GM23338 (cell line): ENCODE measurements at regions not wholly inside any gene's neighbourhood (a gene's known extent, or its start where the extent isn't known, plus 50 kb on each side); places are given as distances from the start of the nearest gene placed in this dataset.

Experiments
- ATAC-seq: fragments of 200-7000 bp; cut with Tn5 transposase; 3 replicates; pipeline ENCODE4 v1.9.1; 2020
- DNase-seq: peaks from one replicate; pipeline ENCODE4 v3.0.0-alpha.2; 2015; ENCODE audit warnings: low spot score
- H2AFZ ChIP-seq: fragments of 200-600 bp; sonication (generic); 2 replicates; pipeline ENCODE4 v1.8.0; 2016; ENCODE audit warnings: antibody characterized with exemption, mild to moderate bottlenecking, moderate library complexity
- H3F3A ChIP-seq: fragments of 200-600 bp; sonication (generic); replicated peaks from 2 replicates; pipeline ENCODE4 v1.8.0; 2017; ENCODE audit warnings: antibody characterized with exemption, mixed run types, low read depth
- H3K27ac ChIP-seq: fragments of 200-600 bp; sonication (generic); 2 replicates; pipeline ENCODE4 v1.6.1; 2016; ENCODE audit warnings: low read depth
- H3K27me3 ChIP-seq: fragments of 200-600 bp; sonication (generic); 2 replicates; pipeline ENCODE4 v1.8.0; 2016; ENCODE audit warnings: mild to moderate bottlenecking, mixed run types, moderate library complexity; ENCODE audit not compliant: insufficient read depth
- H3K36me3 ChIP-seq: fragments of 200-600 bp; sonication (generic); 2 replicates; pipeline ENCODE4 v1.8.0; 2016; ENCODE audit warnings: mild to moderate bottlenecking; ENCODE audit not compliant: insufficient read depth
- H3K4me1 ChIP-seq: fragments of 200-600 bp; sonication (generic); 2 replicates; pipeline ENCODE4 v1.8.0; 2016; ENCODE audit warnings: mild to moderate bottlenecking, moderate library complexity; ENCODE audit not compliant: insufficient read depth
- H3K4me2 ChIP-seq: fragments of 200-600 bp; sonication (generic); 2 replicates; pipeline ENCODE4 v1.7.1; 2017; ENCODE audit warnings: mixed run types
- H3K4me3 ChIP-seq: fragments of 200-600 bp; sonication (generic); 2 replicates; pipeline ENCODE4 v1.6.1; 2016; ENCODE audit warnings: mixed run types
- H3K79me2 ChIP-seq: fragments of 200-600 bp; sonication (generic); replicated peaks from 2 replicates; pipeline ENCODE4 v1.8.0; 2017; ENCODE audit warnings: mild to moderate bottlenecking; ENCODE audit not compliant: insufficient read depth
- H3K9me2 ChIP-seq: fragments of 200-600 bp; sonication (generic); 2 replicates; pipeline ENCODE4 v1.8.0; 2017; ENCODE audit not compliant: insufficient read depth
- H4K20me1 ChIP-seq: fragments of 200-600 bp; sonication (generic); replicated peaks from 2 replicates; pipeline ENCODE4 v1.8.0; 2017; ENCODE audit warnings: mild to moderate bottlenecking; ENCODE audit not compliant: insufficient read depth
- H3K27ac Mint-ChIP-seq: 2 replicates; pipeline ENCODE4 v1.8.0; 2020; ENCODE audit warnings: inconsistent platforms, mild to moderate bottlenecking, moderate library complexity, mixed read lengths
- H3K27me3 Mint-ChIP-seq: 3 replicates; pipeline ENCODE4 v1.8.0; 2022; ENCODE audit warnings: low read depth, mild to moderate bottlenecking, moderate library complexity, mixed read lengths, inconsistent platforms; ENCODE audit not compliant: insufficient read depth, poor library complexity
- H3K36me3 Mint-ChIP-seq: 3 replicates; pipeline ENCODE4 v1.8.0; 2021; ENCODE audit warnings: low read depth, mild to moderate bottlenecking, inconsistent platforms, moderate library complexity, mixed read lengths
- H3K4me1 Mint-ChIP-seq: 3 replicates; pipeline ENCODE4 v1.8.0; 2020; ENCODE audit warnings: mild to moderate bottlenecking, inconsistent platforms, mixed read lengths
- H3K4me3 Mint-ChIP-seq: 3 replicates; pipeline ENCODE4 v1.8.0; 2021; ENCODE audit warnings: moderate library complexity, mild to moderate bottlenecking, inconsistent platforms, mixed read lengths
- H3K9me3 Mint-ChIP-seq: 3 replicates; pipeline ENCODE4 v1.8.0; 2020; ENCODE audit warnings: moderate library complexity, mild to moderate bottlenecking, inconsistent platforms, mixed read lengths
- EZH2phosphoT487 ChIP-seq: fragments of 200-600 bp; sonication (generic); IDR thresholded peaks from one replicate; pipeline ENCODE4 v1.8.1; 2018; ENCODE audit warnings: antibody characterized with exemption; ENCODE audit not compliant: unreplicated experiment
- POLR2AphosphoS5 ChIP-seq: IDR thresholded peaks from 2 replicates; pipeline ENCODE4 v1.6.1; 2016; ENCODE audit warnings: antibody characterized with exemption, low read depth
- REST ChIP-seq: IDR thresholded peaks from one replicate; pipeline ENCODE4 v1.6.1; 2018; ENCODE audit warnings: antibody characterized with exemption; ENCODE audit not compliant: unreplicated experiment
- ZNF114 ChIP-seq: fragments of 250-450 bp; sonication (Bioruptor Pico); IDR thresholded peaks from 2 replicates; pipeline ENCODE4 v1.5.0; 2020; ENCODE audit warnings: mild to moderate bottlenecking, moderate library complexity

GRCh38 chr10:44853796-44854195 lies 57.3 kb upstream of the TMEM72 start:
- Mint-ChIP-seq H3K36me3 (no peaks in the 10 kb centered on the region; the same call in 2 of the 3 replicates), H3K4me3 (no peak overlapping the region), H3K9me3 (peaks cover 4% of the 10 kb centered on the region; the same call in 2 of the 3 replicates), H3K27me3 (peaks cover 7% of the 10 kb centered on the region), H3K27ac (no peak overlapping the region), H3K4me1 (peaks cover 17% of the 10 kb centered on the region)
- Histone ChIP-seq H3K79me2 (no peaks in the 10 kb centered on the region), H3F3A (no peaks in the 10 kb centered on the region), H3K27me3 (no peaks in the 10 kb centered on the region), H4K20me1 (no peaks in the 10 kb centered on the region), H3K27ac (no peak overlapping the region), H3K36me3 (no peaks in the 10 kb centered on the region), H3K9me2 (peaks cover 3% of the 10 kb centered on the region; the same call in 1 of the 2 replicates), H2AFZ (no peak overlapping the region), H3K4me2 (no peak overlapping the region), H3K4me1 (peaks cover 5% of the 10 kb centered on the region), H3K4me3 (no peak overlapping the region)
- TF ChIP-seq ZNF114 (CRISPR knock-in tag) (no peak), EZH2phosphoT487 (no peak)
- DNase-seq (no peak), ATAC-seq (no peak)

- no peaks in the 10 kb centered on the region for H3K36me3 ChIP-seq
- H3K4me1 ChIP-seq: peaks cover 5% of the 10 kb centered on the region
- peaks cover 3% of the 10 kb centered on the region; the same call in 1 of the 2 replicates for H3K9me2 ChIP-seq
- DNase-seq (no peak), ATAC-seq (no peak)
- Mint-ChIP-seq H3K27ac (no peak overlapping the region), H3K4me1 (peaks cover 17% of the 10 kb centered on the region), H3K36me3 (no peaks in the 10 kb centered on the region; the same call in 2 of the 3 replicates), H3K4me3 (no peak overlapping the region), H3K27me3 (peaks cover 7% of the 10 kb centered on the region), H3K9me3 (peaks cover 4% of the 10 kb centered on the region; the same call in 2 of the 3 replicates)
- TF ChIP-seq REST: no peak
- no peaks in the 10 kb centered on the region for H3K27me3 ChIP-seq
- H3F3A ChIP-seq: no peaks in the 10 kb centered on the region
- H4K20me1 ChIP-seq: no peaks in the 10 kb centered on the region
- 0 out of 2 replicates have a peak overlapping the region, but pooled peaks have one; percentile 18 for H2AFZ ChIP-seq
- H3K4me2 ChIP-seq: no peak overlapping the region
- no peaks in the 10 kb centered on the region for H3K79me2 ChIP-seq
- no peak overlapping the region for H3K27ac ChIP-seq
- no peak overlapping the region for H3K4me3 ChIP-seq
Observed at GRCh38 chr10:44854693-44855350, 56.3 kb upstream of the TMEM72 start.

- Histone ChIP-seq H3K79me2 (no peaks in the 10 kb centered on the region), H3K27ac (no peak overlapping the region), H3K4me2 (no peak overlapping the region), H3K9me2 (peaks cover 3% of the 10 kb centered on the region; the same call in 1 of the 2 replicates), H3K27me3 (no peaks in the 10 kb centered on the region), H3K4me3 (no peak overlapping the region), H4K20me1 (no peaks in the 10 kb centered on the region), H3K36me3 (no peaks in the 10 kb centered on the region), H2AFZ (no peak overlapping the region), H3K4me1 (peaks cover 5% of the 10 kb centered on the region), H3F3A (no peaks in the 10 kb centered on the region)
- H3K27me3 Mint-ChIP-seq: peaks cover 7% of the 10 kb centered on the region
- no peak overlapping the region for H3K4me3 Mint-ChIP-seq
- DNase-seq (no peak), ATAC-seq (no peak)
- H3K36me3 Mint-ChIP-seq: no peaks in the 10 kb centered on the region; the same call in 2 of the 3 replicates
- peaks cover 17% of the 10 kb centered on the region for H3K4me1 Mint-ChIP-seq
- peaks cover 4% of the 10 kb centered on the region; the same call in 2 of the 3 replicates for H3K9me3 Mint-ChIP-seq
- no peak for TF ChIP-seq POLR2AphosphoS5
- no peak overlapping the region; the same call in 1 of the 2 replicates for H3K27ac Mint-ChIP-seq
Observed at GRCh38 chr10:44856696-44857095, 54.4 kb upstream of the TMEM72 start.
